ENCODE measurements at regions not wholly inside any gene's neighbourhood (a gene's known extent, or its start where the extent isn't known, plus 50 kb on each side); places are given as distances from the start of the nearest gene placed in this dataset.

- no peak for TF ChIP-seq CTCF (IDR thresholded peaks at IDR 0.05)
- no peak for TF ChIP-seq POLR2A (IDR thresholded peaks at IDR 0.05)
Measured at GRCh38 chr7:81383846-81384245, 386.0 kb downstream of the HGF start.

Measured in sigmoid colon (tissue), 3 donors.